HT-29 (cell line): ENCODE measurements at regions not wholly inside any gene's neighbourhood (a gene's known extent, or its start where the extent isn't known, plus 50 kb on each side); places are given as distances from the start of the nearest gene placed in this dataset.
A peak's percentile ranks its signal among the peaks of the same experiment; 100 is the strongest.
"Not testable (repeated sequence)": the region's sequence is repeated elsewhere in the genome, so short reads cannot be mapped to it uniquely, and the experiment has no call there.

Experiments used
- DNase-seq: peaks from one replicate; pipeline ENCODE4 v3.0.0-alpha.2; 2015; ENCODE audit warnings: low spot score

DNA sequence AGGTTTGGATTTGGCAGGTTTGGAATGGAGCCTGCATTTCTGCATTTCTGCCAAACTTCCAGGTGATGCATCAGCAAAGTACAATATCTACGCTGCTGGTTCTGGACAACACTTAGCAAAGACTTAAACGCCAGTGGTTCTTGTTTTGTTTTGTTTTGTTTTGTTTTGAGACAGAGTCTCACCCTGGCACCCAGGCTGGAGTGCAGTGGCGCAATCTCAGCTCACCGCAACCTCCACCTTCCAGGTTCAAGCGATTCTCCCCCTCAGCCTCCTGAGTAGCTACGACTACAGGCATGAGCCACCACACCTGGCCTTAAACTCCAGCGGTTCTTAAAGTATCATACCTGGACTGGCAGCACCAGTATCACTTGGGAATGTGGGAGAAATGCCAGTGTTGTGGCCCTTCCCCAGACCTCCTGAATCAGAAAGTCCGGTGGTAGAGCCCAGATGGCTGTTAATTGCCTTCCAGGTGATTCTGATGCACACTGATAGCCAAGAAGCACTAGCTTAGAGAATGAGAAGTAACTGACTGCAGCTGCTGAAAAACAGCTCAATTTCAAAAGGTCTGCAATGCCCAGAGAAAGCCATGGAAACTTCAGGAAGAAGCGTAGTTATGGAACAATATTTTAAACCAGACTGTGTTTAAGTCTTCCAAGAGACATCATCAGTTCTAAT, 114.8 kb upstream of the FOXN3 start:
- no peak for DNase-seq

DNA sequence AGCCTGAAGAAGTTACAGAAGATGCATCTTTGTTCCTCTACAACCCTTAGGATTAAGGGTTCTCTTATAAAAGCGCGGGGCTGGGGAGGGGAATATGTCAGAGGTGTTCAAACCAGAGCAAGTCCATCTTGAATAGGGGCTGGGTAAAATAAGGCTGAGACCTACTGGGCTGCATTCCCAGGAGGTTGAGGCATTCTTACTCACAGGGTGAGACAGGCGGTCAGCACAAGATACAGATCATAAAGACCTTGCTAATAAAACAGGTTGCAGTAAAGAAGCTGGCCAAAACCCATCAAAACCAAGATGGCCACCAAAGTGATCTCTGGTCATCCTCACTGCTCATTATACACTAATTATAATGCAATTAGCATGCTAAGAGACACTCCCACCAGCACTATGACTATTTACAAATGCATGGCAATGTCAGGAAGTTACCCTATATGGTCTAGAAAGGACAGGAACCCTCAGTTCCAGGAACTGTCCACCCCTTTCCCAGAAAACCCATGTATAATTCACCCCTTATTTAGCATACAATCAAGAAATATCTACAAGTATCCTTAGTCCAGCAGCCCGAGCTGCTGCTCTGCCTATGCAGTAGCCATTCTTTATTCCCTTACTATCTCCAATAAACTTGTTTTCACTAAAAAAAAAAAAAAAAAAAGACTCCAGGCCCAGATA, 108.1 kb upstream of the FOXN3 start:
- DNase-seq, result no peak

DNA sequence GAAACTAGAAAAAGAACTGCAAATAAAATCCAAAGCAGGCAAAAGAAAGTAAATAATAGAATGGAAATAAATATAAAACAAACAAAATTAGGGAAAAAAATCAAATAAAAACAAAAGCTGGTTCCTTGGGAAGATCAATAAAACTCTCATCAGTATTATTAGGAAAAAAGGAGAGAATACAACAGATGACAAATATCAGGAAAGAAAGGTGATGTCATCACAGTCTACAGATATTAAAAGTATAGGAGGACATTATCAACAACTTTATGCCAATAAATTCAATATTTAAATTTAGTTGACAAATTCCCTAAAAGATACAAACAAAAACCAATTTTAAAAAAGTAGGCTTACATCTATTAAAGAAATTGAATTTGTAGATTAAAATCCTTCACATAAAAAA, 107.4 kb upstream of the FOXN3 start:
- no peak for DNase-seq

DNA sequence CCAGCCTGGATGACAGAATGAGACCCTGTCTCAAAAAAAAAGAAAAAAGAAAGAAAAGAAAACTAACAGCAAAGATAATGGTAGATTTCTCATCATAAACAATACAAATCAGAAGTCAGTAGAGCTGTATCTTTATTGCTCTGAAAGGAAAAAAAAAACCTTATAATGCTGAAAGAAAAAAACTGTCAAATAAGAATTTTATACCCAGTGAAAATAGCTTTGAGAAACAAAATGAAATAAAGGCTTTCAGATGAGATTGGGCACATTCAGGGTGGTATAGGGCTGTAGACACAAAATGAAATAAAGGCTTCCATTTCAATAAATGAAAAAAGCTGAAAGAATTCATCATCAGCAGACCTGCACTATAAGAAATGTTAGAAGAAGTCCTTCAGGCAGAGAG, 105.0 kb upstream of the FOXN3 start:
- DNase-seq, result no peak

DNA sequence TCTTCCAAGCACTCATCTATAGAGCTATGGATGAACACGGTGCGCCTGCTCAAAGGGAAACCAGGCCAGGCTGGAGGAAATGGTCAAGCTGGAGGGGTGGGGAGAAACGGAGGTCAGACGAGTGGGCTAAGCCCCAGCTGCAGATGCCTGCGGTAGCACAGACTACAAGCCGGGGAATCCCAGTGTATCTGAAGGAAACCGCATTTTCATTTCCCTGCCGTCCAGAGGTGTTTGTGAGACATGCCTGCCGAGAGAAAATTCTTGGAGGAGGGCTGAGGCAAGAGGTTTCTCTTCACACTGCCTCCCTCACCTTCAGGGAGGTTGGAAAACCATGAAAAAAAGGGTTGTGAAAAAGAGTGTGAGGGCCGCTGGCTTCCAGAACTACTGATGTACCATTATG, 102.0 kb upstream of the FOXN3 start:
- DNase-seq, result no peak

DNA sequence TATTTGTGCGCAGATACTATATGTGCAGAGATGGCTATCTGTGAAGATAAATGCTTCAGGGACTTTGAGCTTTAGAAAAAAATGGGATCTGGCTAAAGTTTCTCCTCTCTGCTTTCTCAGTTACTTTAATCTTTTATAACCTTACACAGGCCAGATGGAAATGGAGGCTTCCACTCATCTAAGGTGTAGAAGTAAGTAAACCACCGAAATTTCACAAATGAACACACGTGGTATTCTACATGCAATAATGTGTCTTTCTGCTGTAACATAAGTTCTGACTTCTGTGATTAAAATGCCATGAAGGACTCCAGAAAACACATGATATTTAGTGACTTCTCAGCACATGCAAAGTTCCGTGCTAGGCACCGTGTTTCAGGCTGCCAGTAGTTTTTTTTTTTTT, 99.1 kb upstream of the FOXN3 start:
- DNase-seq, result no peak

DNA sequence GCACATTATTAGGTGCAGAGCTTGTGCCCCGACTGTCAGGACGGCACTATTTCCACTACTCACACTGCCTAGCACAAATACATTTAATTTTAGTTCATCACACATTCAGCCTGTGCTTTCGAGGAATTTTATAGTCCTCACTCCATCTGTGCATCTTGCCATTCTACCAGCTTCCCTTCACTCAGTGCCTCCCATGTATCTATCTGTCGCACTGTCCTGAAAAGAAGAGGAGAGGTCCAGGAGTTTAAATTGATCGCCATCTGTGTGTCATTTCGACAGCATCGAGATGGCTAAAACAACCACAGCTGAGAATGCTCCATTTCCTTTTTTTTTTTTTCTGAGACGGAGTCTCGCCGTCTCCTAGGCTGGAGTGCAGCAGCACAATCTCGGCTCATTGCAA, 97.6 kb upstream of the FOXN3 start:
- no peak for DNase-seq

DNA sequence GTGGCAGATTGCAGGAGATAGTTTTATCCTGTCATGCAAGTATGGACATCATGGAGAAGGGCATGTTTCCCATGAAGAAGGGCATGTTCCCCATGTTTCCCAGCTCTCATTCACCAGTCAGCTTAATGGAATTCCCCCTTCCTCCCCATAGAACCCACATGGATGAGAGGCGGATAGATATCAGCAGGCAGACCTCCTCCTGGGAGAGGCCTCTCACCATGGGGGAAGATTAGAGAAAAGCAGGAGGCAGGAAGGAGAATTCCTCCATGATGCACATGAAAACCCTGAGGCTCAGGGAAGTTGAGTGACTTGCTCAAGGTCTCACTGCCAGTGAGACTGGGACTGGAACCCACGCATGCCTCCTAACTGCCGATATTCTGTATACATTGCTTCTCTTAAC, 92.9 kb upstream of the FOXN3 start:
- DNase-seq, result no peak

DNA sequence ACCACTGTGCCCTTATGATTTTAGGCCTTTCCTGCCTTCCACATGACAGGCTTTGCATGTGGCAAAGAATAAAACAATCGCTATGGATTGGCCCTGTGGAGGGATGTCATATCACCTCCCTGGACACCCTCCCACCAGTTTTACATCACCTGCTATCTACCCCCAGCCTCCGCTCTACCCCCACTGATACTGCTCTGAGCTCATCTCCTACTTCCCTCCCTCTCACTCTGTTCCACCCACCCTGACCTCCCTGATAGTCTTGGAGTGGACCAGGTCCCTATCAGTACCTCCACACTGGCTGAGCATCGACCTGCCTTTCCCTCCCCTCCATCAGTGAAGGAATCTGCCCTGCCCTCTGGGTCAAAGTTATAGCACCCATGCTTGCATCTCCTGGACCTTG, 91.8 kb upstream of the FOXN3 start:
- DNase-seq, result no peak

DNA sequence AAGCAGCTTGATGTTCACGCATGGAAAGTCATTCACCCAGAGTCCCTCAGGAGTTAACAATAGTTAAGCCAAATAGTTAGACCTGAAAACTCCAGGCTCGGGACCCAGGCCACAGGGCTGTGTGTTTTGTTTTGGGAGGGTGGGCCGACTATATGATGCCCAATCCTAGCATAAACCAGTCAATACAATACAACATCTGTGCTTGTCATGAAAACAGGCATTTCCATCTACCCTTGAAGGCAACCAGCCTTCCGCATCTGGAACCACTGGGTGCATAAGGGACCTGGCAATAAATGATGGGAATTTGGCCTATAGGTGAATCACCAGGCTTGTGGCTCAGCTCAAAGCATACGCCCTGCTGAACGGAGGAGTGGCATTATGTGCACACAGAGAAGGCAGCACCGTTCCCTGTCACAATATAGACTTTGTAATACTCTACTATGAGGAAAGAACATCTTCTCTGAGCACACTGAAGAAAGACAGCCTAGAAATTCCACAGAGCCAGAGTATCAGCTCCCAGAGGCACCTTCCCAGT, 91.0 kb upstream of the FOXN3 start:
- DNase-seq, result peak; percentile 5

DNA sequence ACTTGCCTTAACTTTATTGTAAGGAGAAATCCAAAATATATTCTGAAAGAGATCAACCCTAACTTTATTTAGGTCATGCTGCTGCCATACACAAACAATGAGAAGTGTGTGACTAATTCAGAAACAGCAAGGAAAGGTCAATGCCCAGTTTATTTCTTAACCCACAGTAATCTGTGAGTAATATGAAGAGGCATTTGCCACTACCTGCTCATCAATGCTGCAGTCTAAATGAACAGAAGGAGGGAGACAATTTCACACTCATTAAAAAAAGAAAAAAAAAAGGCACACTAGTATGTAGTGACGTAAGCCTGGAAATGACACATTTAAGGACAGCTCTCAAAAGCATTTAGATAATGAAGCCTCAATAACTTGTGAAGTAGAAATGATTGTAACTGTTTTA, 90.5 kb upstream of the FOXN3 start:
- no peak for DNase-seq

DNA sequence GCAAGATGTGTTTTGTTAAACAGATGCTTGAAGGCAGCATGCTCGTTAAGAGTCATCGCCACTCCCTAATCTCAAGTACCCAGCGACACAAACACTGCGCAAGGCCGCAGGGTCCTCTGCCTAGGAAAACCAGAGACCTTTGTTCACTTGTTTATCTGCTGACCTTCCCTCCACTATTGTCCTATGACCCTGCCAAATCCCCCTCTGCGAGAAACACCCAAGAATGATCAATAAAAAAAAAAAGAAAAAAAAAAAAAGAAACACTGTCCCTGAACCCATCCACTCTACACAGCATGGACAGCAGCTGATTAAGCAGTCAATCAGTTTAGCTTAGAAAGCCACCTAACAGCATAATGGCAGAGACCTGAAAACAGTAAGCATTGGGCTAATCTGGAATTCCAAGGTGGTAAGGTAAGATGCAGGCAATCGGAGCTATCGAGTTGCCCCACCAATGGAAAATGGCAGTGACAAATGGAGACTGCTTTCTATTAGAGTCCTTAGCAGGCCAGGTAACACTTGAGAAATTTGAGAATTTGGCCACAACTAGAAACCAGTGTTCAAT, 89.9 kb upstream of the FOXN3 start:
- DNase-seq, result not testable (repeated sequence)

DNA sequence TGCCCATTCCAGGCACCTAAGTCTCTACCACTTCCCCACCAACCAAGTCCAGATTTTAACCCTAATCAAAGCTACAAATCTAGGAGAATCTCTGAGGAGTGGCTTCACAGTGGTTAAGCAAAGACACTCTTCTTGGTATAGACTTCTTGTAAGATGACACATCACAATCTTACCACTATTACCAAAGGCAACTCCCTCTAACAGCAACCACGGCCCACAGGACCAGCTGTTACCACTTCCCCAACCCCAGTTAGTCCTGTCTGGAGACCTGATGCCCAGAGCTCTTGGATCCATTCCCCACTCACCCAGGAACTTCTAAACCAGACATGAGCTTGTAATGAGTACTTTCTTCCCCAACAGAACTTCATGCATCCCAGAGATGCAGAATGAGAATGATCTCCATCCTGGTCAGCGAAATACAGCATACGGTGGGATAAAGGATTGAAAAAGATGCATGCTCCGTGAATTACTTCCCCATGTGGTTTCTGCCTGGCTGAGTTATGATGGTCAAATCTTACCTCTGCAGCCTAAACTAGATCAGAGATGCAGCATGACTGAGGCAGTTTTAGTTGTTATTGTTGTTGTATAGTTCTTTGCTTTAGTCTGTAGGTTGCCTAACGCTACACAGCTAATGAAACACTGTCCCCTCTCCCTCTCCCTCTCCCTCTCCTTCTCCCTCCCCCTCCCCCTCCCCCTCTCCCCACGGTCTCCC, 87.7 kb upstream of the FOXN3 start:
- DNase-seq, result no peak

DNA sequence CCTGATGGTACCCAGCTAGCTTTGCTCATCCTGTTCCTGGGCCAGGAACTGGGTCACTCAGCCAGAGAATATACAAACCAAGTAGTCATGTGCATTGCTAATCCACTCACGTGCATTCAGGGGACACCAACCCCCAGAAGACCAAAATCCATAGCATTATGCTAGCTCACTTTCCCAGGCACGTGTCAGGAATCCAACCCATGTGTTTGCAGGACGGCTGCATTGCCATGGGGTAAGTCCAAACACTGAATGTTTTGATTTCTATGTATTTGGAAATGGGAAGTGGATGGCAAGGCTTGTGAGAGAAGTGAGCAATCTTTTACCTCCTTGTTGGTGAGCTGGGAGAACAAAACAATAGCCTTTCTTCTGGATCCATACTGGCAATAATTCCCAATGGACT, 87.1 kb upstream of the FOXN3 start:
- no peak for DNase-seq

DNA sequence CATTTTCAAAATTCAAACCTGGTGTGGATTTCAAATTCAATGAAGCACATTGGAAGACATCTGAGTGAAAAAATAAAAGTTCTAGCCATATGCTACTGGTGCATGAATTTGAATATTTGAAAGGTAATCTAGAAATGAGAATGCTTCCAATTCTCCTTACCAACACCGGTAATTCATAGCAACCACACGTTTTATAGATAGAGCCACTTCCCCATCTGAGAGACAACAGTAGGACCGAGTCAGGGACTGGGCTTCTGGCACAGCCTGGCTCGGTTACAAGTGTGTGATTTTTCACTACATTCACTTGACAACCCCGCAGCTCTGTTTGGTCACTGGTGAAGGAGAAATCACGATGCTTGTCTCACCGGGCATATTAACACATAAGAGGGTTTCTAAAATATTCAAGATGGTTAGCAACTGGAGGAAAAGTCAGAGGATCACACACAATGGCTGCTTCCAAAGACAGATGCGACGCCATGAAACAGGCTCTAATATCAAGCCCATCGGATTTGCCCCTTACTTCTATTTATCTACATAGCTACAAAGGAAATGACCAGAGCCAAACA, 86.5 kb upstream of the FOXN3 start:
- no peak for DNase-seq

DNA sequence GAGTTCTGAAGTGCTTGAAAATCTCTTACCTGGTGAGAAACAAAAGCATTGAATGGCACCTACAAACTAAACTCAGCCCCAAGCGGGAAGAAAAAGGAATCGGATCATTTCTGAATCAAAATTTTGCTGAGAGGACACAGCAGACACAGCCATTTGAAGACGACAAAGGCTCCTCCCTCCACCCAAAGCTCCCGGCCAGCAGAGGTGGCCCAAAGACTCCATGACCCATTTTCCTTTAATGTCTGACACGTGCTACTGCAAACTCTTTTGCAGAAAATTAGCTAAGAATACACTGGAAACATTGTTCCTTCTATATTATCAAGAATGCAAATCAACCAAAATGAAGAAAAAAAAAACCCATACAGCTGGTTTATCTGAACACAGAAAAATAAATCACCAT, 85.9 kb upstream of the FOXN3 start:
- DNase-seq, result no peak

DNA sequence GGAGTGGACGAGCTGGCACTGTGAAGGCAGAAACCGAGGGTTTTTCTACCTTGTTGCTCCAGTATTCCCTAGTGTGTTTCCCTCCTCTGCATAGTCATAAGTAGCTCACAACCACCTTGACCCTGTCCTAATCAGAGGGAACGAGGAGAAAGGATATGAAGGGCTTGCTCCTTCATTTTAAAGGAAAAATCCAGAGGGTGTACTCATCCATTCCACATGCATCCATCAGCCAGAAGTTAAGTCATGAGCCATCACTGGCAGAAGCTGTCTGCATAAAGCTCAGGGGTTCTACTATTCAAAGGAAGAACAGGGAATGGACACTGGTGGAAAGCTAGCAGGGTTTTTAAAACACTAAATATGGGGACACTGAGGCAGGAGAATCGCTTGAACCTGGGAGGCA, 84.3 kb upstream of the FOXN3 start:
- no peak for DNase-seq

DNA sequence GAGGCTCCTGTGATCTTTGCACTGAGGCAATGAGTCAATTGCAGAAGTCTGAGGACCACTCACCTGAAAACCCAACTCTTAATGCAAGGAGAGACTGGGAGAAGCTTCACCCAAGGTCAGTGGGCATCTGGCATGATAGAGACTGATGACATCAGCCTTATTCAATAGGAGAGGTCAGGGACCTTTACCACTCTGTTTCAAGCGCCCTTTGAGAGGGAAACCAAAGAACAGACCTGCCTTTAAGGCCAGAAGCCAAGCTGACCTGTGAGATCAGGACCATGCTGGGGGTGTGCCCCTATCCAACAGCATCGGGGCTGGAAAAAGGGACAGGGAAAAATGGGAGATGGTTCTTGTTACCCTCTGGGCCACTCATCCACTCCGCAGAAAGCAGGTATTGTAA, 83.3 kb upstream of the FOXN3 start:
- DNase-seq, result no peak

DNA sequence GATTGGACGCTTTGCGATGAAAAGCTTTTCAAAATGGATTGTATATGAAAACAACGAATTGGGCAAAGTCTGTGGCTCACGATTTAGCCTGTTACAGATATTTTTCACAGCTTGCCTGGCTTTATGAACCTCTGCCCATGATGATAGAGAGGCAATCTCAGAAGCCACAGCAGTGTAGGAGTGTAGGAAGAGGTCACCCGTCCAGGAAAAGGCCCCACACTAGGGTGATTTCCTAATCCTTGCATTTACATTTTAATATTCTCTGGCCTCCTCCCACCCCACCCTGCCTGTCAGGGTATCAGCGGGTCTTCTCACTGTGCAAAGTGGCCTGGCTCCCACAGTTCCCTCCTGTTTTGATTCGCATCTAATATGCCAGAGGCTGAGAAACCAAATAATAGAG, 81.8 kb upstream of the FOXN3 start:
- no peak for DNase-seq

DNA sequence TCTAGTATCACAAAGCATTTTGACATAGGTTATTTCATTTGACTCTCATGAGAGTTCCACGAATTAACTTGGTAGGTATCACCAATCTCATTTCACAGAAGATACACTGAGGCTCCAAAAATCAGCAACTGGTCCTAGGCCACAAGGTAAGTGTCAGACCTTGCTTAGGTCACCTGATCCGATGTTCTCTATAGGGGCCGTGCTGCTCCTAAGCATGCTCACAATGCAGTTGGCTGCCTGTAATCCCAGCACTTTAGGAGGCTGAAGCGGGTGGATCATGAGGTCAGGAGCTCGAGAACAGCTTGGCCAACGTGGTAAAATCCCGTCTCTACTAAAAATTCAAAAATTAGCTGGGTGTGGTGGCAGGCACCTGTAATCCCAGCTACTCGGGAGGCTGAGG, 78.7 kb upstream of the FOXN3 start:
- no peak for DNase-seq

DNA sequence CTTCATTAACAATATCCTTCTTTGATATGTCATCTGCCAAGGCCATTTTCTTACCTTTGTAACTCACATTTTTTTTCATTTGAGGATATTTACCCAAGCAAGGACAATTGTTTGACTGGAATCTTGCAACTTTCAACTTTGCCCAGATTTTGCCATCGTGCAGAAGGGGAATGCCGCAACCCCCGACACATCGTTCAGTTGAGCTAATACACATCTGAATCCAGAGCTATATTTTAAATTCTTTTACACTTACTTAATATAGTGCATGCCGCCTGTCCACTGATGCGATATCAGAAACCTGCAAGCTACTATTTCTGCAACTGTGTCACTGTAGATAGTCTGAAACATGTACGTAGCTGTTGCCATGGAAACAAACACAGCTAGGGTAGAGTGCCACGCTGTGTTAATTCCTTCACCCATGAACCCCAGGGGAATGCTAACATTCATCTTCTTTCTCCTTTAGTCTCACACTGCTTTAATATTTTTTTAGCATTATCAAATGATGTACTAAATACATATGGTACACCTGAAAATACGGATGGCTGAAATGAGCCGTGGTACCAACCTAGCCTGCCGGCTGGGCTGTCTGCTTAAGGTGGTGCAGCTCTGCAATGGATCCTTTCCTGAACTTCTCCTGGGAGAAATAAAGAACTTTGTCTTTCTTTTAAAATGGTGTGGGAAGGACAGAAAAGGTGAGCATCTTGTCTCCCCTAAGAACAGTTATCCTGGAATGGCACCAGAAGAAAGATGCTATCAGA, 77.0 kb upstream of the FOXN3 start:
- no peak for DNase-seq
